Kidney epithelial cell (primary cell): ENCODE measurements at regions not wholly inside any gene's neighbourhood (a gene's known extent, or its start where the extent isn't known, plus 50 kb on each side); places are given as distances from the start of the nearest gene placed in this dataset.

ENCODE experiments used
- DNase-seq: peaks from one replicate; pipeline ENCODE4 v3.0.0-alpha.2; 2010; ENCODE audit warnings: low read depth
- H3K27me3 ChIP-seq: 2 replicates; pipeline ENCODE4 v1.6.0; 2011; ENCODE audit warnings: low read length; ENCODE audit not compliant: control insufficient read depth, insufficient read depth
- H3K36me3 ChIP-seq: 2 replicates; pipeline ENCODE4 v1.5.1; 2011; ENCODE audit warnings: low read length; ENCODE audit not compliant: control insufficient read depth, insufficient read depth
- H3K4me3 ChIP-seq: 2 replicates; pipeline ENCODE4 v1.5.1; 2011; ENCODE audit warnings: low read depth, mild to moderate bottlenecking, control low read depth, low read length
- TF ChIP-seq, protein P1 (sequence below): IDR thresholded peaks from 2 replicates; pipeline ENCODE4 v1.5.1; 2011; ENCODE audit warnings: mild to moderate bottlenecking, moderate library complexity, low read length, control low read depth, inconsistent platforms; ENCODE audit not compliant: insufficient read depth, poor library complexity, severe bottlenecking

GRCh38 chr2:6310256-6311215 lies 555.2 kb downstream of the CMPK2 start:
- H3K27me3 ChIP-seq: no peaks in the 10 kb centered on the region
- H3K4me3 ChIP-seq: no peak overlapping the region

GRCh38 chr2:6312367-6312766 lies 553.3 kb downstream of the CMPK2 start:
- no peaks in the 10 kb centered on the region for H3K27me3 ChIP-seq
- DNase-seq: no peak
- TF ChIP-seq, protein P1, sequence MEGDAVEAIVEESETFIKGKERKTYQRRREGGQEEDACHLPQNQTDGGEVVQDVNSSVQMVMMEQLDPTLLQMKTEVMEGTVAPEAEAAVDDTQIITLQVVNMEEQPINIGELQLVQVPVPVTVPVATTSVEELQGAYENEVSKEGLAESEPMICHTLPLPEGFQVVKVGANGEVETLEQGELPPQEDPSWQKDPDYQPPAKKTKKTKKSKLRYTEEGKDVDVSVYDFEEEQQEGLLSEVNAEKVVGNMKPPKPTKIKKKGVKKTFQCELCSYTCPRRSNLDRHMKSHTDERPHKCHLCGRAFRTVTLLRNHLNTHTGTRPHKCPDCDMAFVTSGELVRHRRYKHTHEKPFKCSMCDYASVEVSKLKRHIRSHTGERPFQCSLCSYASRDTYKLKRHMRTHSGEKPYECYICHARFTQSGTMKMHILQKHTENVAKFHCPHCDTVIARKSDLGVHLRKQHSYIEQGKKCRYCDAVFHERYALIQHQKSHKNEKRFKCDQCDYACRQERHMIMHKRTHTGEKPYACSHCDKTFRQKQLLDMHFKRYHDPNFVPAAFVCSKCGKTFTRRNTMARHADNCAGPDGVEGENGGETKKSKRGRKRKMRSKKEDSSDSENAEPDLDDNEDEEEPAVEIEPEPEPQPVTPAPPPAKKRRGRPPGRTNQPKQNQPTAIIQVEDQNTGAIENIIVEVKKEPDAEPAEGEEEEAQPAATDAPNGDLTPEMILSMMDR: no peak
- H3K36me3 ChIP-seq: no peaks in the 10 kb centered on the region
- H3K4me3 ChIP-seq: no peak overlapping the region

More at GRCh38 chr2:6310256-6311215, 555.2 kb downstream of the CMPK2 start:
- no peaks in the 10 kb centered on the region for H3K36me3 ChIP-seq
- DNase-seq: no peak
- TF ChIP-seq, protein P1: no peak

DNA sequence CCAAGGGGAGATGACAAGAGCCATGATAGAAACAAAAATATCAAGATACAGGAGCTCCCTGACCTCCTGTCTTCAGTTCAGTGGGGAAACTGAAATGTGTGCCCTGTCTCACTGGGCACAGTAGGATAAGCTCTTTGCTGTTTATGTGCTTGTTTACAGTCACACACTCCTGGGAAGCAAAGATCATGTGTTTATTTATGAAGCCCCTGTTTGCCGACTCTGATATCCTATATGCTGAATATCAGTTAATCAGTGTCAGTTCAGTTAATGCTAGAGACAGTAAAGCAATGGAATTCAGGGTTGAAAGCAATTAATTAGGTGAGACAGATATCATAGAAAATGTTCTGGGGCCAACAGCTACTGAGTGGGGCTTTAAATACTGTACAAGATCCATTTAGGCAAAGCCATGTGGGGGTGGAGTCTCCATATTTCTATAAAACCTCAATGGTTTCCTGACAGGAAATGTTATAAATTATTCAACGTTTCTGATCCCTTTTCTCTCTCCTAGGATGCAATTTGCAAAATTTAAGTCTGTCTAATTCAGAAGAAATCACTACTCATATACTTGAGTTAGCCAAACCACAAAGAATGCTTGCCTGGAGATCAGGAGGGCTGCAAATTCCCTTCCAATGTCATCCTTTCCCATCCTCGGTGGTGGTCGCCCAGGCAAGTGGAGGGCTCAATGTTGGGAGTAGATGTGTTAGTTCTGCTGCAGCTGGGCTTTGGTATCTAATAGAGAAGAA lies 551.3 kb downstream of the CMPK2 start:
- H3K4me3 ChIP-seq: no peak overlapping the region
- TF ChIP-seq, protein P1: no peak
- H3K36me3 ChIP-seq: no peaks in the 10 kb centered on the region
- H3K27me3 ChIP-seq: no peaks in the 10 kb centered on the region
- DNase-seq: no peak

GRCh38 chr2:6325616-6326015 lies 540.1 kb downstream of the CMPK2 start:
- Histone ChIP-seq H3K4me3 (no peak overlapping the region), H3K36me3 (no peaks in the 10 kb centered on the region), H3K27me3 (no peaks in the 10 kb centered on the region)
- no peak for DNase-seq
- TF ChIP-seq, protein P1: no peak

GRCh38 chr2:6326958-6327357 lies 538.7 kb downstream of the CMPK2 start:
- Histone ChIP-seq H3K4me3 (no peak overlapping the region), H3K27me3 (no peaks in the 10 kb centered on the region), H3K36me3 (no peaks in the 10 kb centered on the region)
- DNase-seq: no peak
- TF ChIP-seq, protein P1: no peak
